ENCODE measurements at regions not wholly inside any gene's neighbourhood (a gene's known extent, or its start where the extent isn't known, plus 50 kb on each side); places are given as distances from the start of the nearest gene placed in this dataset.

DNA sequence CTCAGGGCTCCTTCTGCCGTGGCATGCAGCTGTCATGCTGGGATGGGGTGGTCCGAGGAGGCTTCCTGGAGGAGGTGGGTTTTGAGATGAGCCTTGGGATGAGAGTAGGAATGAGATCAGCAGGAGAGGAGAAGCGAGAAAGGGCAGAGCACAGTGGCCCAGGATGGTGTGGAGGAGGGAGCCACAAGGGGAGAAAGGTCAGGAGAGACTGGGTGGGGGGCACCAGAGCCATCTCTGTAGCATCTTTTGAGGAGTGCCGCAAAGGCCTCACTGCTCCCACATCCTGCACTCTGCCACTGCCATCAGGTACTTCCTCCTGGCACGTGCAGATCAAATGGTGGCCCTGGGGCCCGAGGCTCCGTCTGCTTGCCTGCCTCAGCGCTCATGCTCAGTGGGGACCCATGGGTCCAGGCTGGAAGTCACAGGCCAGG is 150.2 kb downstream of the MACROH2A1 start:
- no peak for DNase-seq (ENCODE audit: low read depth)

DNA sequence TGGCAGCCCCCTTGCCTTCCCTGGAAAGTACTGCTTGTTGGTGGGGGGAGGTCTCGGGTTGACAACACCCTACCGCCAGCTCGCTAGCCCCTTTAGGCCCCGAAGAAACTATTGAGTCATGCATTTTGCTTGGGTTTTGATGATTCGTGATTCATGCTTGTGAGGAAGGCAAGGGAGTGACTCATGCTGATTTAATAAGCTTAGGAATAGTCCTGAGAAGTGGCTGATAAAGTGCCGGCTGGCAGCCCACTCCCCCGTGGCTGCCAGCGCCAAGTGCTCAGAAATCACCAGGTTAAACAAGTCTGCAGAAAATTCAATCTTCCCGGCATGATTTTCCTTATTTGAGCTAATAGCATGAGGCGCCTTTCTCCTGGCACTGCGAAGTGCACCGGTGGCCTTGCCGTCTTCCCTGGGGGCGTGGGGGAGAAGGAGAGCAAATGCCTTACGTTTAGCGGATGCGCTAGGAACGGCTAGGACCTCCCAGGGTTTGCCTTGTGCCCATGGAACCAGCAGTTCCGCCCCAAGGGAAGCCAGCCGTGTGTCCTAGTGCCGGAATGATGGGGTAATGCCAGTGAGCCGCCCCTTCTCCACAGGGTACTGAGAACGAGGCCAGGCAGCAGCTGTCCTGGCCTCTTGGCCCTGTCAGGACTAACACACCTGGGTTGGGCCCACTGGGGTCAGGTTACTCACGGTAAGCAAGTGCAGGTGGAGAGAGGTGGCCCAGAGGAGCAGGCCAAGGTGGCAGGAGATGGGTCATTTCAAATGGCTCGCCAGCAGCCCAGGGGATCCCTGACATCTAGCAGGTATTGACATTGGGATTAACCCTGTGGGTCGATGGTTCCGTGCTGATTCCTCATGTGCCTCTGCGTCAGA is 151.9 kb downstream of the MACROH2A1 start:
- no peak for DNase-seq (ENCODE audit: low read depth)

GRCh38 chr5:135246605-135246922 is 152.5 kb downstream of the MACROH2A1 start:
- no peak for DNase-seq (ENCODE audit: low read depth)

DNA sequence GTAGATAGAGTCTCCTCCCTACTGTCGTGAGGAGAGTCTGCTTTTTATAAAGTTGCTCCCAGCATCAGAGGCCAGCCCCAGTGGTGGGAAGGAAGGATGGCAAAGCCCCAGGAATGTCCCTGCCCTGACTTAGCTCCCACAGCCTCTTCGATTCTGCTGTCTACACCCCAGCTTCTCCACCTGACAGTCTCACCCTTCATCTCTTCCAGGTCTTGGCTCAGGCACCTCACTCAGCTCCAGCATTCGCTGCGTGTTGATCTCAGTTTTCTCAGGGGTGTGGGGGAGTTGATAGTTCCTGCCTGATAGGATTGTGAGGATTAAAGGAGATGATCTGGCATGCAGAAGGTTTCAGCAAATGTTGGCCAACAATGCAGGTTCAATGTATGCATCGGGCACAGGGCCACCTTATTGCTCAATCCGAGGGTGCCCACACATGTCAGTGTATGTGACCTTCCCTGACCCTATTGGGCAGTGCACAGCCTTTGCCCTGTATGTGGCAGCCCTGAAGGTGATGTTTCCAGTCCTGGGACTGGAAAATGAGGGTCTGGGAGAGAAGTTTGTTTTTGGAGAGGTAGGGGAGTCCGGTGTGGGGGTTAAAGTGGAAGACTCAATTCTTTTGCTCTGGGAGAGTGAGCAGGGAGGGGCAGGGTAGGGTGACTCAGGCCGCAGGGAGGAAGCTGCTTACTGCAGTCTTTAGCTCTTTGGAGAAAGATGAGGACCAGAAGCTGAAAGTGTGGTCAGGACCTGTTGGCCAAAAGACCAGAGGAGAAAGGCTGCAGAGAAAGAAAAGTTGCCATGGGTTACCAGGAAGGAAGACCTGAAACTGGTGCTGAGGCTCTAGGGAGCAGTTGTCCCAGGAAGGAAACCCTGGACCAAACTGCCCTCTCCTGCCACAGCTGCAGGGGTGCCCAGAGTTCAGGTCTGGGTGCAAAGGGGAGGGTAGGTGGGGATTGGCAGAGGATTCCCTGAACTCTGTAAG is 153.2 kb downstream of the MACROH2A1 start:
- DNase-seq (ENCODE audit: low read depth) = no peak

DNA sequence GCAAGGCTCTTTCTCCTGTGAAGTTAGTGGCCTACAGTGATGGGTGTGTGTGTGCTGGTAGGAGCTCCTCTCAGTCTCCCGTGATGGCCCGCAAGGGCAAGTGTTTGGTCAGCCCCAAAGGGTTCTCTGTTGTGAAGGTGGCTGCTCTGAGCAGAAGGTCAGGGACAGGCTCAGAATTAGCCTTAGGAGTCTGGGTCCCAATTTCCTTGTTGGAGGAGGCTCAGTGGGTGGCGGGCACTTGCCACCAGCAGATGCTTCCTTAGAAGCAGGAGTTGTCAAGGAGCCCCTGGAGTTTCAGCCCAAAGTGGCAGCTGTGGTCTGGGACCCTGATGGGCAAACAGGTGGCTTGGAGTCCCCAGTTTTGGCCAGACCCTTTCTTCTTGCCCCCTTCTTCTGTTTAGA is 154.4 kb downstream of the MACROH2A1 start:
- no peak for DNase-seq (ENCODE audit: low read depth)

GRCh38 chr5:135243556-135244285 is 155.3 kb downstream of the MACROH2A1 start:
- no peak for DNase-seq (ENCODE audit: low read depth)

- no peak for DNase-seq (ENCODE audit: low read depth)
These were observed 156.0 kb downstream of the MACROH2A1 start for GRCh38 chr5:135242866-135243555.

- no peak for DNase-seq (ENCODE audit: low read depth)
These were observed 156.8 kb downstream of the MACROH2A1 start for GRCh38 chr5:135242021-135242865.

DNA sequence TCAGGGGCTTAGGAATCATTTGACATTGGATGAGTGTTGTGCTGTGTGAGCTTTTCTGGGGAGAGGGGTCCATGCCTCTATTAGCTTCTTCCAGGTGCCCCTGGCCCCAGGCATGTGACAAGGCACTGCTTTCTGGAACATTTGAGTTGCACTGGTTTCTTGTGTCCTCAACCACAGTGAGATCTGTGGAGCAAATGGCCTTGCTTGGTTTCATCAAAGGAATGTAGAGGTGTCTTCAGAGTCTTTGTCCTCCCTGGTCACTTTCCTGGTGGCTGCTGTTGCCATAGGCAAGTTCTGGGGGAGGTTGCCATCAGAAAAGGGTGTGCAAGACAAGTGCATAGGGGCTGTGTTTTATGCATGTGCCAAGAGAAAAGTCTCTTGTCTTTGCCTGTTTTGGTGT is 157.5 kb downstream of the MACROH2A1 start:
- no peak for DNase-seq (ENCODE audit: low read depth)

DNA sequence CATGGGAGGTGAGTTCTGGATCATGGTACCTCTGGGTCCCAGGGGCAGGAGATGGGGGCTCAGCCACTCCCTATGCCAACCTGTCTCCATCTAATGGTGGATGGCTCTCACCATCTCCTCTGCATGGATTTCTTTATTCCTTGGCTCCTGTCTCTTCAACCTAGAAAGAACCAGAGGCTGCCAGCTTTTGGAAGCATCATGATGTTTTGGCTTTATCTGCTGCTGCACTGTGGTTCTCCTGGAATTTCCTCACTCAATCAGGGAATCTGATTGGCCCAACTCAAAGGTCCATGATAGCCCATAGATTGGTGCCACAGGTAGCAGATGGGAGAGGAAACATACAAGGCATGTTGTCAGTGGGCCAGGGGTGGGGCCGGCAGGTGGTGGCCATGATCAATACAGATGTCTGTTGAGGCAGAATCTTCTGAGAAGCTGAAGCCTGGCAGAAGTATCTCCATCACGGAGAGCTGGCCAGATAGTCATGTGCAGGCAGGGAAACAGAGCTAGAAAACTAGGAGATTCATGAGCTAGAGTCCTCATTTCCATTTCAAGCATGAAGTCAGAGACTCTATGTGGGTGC is 158.2 kb downstream of the MACROH2A1 start:
- no peak for DNase-seq (ENCODE audit: low read depth)

DNA sequence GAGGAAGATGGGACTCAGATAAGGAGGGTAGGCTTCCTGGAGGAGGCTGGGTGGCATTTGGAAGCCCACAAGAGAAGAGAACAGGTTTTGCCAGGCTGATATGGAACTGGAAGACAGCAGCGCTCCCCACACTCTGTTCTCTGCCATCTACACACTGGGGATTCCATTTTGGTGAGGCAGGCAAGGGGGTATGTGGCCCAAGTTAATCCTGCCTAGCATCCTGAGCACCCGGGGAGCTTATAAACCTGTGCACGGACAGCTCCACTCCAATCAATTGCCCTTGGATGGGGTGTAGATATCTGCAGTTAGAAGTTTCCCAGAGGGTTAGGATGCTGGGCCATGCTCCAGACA is 158.8 kb downstream of the MACROH2A1 start:
- no peak for DNase-seq (ENCODE audit: low read depth)

GRCh38 chr5:135239453-135240282 is 159.4 kb downstream of the MACROH2A1 start:
- DNase-seq (ENCODE audit: low read depth) = no peak

- no peak for DNase-seq (ENCODE audit: low read depth)
These were observed 160.2 kb downstream of the MACROH2A1 start for GRCh38 chr5:135238622-135239452.

DNA sequence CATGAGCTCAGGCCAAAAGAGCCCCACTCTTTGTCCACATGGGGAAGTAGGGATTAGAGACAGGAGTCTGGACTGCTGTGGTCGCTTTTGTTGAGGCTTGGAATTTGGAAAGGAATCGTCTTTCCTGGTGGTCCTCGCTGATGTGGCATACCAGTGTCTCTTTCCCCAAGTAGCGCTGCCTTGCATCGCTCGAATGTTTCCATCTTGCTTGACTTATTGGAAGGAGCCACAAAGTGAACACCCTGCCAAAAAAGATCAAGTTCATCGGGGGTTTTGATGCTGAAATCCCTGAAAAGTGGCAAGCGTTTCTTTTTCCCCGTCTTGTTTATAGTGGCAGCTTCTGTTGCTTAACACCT is 161.3 kb downstream of the MACROH2A1 start:
- no peak for DNase-seq (ENCODE audit: low read depth)

- DNase-seq (ENCODE audit: low read depth) = no peak
These were observed 161.9 kb downstream of the MACROH2A1 start for GRCh38 chr5:135236908-135237747.

GRCh38 chr5:135236228-135236907 is 162.7 kb downstream of the MACROH2A1 start:
- no peak for DNase-seq (ENCODE audit: low read depth)

- DNase-seq (ENCODE audit: low read depth) = no peak
These were observed 163.3 kb downstream of the MACROH2A1 start for GRCh38 chr5:135235551-135236227.
